ENCODE measurements at regions not wholly inside any gene's neighbourhood (a gene's known extent, or its start where the extent isn't known, plus 50 kb on each side); places are given as distances from the start of the nearest gene placed in this dataset.

- no peak for FAIRE-seq
- no peak overlapping the region for H3K4me2 ChIP-seq (ENCODE audit: insufficient read depth, low read length)
- DNase-seq (ENCODE audit: low read depth, low spot score) = no peak
- no peak overlapping the region for H3K9ac ChIP-seq (replicated peaks; ENCODE audit: extremely low read depth, insufficient read depth, low read length)
- peaks cover 4 to 7% of the 10 kb centered on the region in 2 experiments for H3K27me3 ChIP-seq (ENCODE audit: control insufficient read depth in 2 of 2, insufficient read depth in 2 of 2, low read length in 2 of 2)
- H3K9me3 ChIP-seq (replicated peaks; ENCODE audit: control insufficient read depth, insufficient read depth, low read length) = no peaks in the 10 kb centered on the region
- H3K27ac ChIP-seq (ENCODE audit: insufficient read depth, low read depth, low read length) = no peak overlapping the region
- no peaks in the 10 kb centered on the region for H3K79me2 ChIP-seq (ENCODE audit: control insufficient read depth, insufficient read depth, low read length)
- H3K36me3 ChIP-seq (ENCODE audit: control insufficient read depth in 2 of 2, extremely low read depth in 1 of 2, insufficient read depth in 2 of 2, low read length in 2 of 2) = no peaks in the 10 kb centered on the region
- H3K4me1 ChIP-seq (ENCODE audit: control insufficient read depth, extremely low read depth, insufficient read depth, low read length) = no peaks in the 10 kb centered on the region
- dilution Hi-C loops (cut with MboI; ENCODE audit: extremely low pct_ligation_motif_present, low sequenced_read_pairs) = no loop called here
- no peaks in the 10 kb centered on the region for H3K9me1 ChIP-seq (replicated peaks; ENCODE audit: control insufficient read depth, extremely low read depth, insufficient read depth, low read length)
- H2AFZ ChIP-seq (ENCODE audit: low read depth, low read length) = no peak overlapping the region
- no peaks in the 10 kb centered on the region for H4K20me1 ChIP-seq (replicated peaks; ENCODE audit: control insufficient read depth, extremely low read depth, insufficient read depth, low read length)
- TF ChIP-seq EZH2 (IDR thresholded peaks at IDR 0.05; ENCODE audit: borderline replicate concordance, low read depth, low read length, severe bottlenecking) (no peak), MAX (IDR thresholded peaks at IDR 0.05; ENCODE audit: insufficient read depth, insufficient read length) (no peak), FOS (IDR thresholded peaks at IDR 0.05; ENCODE audit: borderline replicate concordance, insufficient read depth, low read length) (no peak), POLR2AphosphoS5 (IDR thresholded peaks at IDR 0.05; ENCODE audit: insufficient read depth, low read depth, low read length) (no peak), POLR2A (IDR thresholded peaks at IDR 0.05; ENCODE audit: low read depth, low read length) (no peak), JUN (IDR thresholded peaks at IDR 0.05; ENCODE audit: borderline replicate concordance, insufficient read depth, insufficient read length, low read depth) (no peak), GATA2 (IDR thresholded peaks at IDR 0.05; ENCODE audit: insufficient read depth, insufficient read length, low read depth, low read length) (no peak), CTCF (IDR thresholded peaks at IDR 0.05; ENCODE audit: extremely low read depth in 1 of 2, insufficient read depth in 1 of 2, low read depth in 1 of 2, low read length in 2 of 2) (no peak), MYC (IDR thresholded peaks at IDR 0.05; ENCODE audit: low read depth, low read length) (no peak)
- BruUV-seq (replicated peaks) = no TSS peak
- no peak overlapping the region for H3K4me3 ChIP-seq (replicated peaks in 1 of 3; ENCODE audit: insufficient read depth in 1 of 3, low read depth in 1 of 3, low read length in 3 of 3)
- ChIA-PET POLR2A (no interaction called here), CTCF (no interaction called here)
- intact Hi-C loops (cut with micrococcal nuclease) = no loop called here
These were observed 183.6 kb upstream of the STT3B start for GRCh38 chr3:31349001-31349748.

Data from endothelial cell of umbilical vein (primary cell).